Lower lobe of right lung (tissue), 2 donors: ENCODE measurements at regions not wholly inside any gene's neighbourhood (a gene's known extent, or its start where the extent isn't known, plus 50 kb on each side); places are given as distances from the start of the nearest gene placed in this dataset.
"Not testable (repeated sequence)": the region's sequence is repeated elsewhere in the genome, so short reads cannot be mapped to it uniquely, and the experiment has no call there.

Experiments used
- ATAC-seq, 2 donors: fragments of 200-7000 bp; cut with Tn5 transposase; one replicate each; pipeline ENCODE4 v1.9.1; 2020 to 2022; ENCODE audit warnings: mild to moderate bottlenecking in 2 of 2, moderate library complexity in 2 of 2
- DNase-seq: peaks from one replicate; pipeline ENCODE4 v3.0.0-alpha.2; 2020
- H3K27ac ChIP-seq: fragments of 200-600 bp; one replicate; pipeline ENCODE4 v1.8.0; 2022
- H3K27me3 ChIP-seq: fragments of 200-600 bp; one replicate; pipeline ENCODE4 v1.8.0; 2022; ENCODE audit warnings: low read depth
- H3K36me3 ChIP-seq: fragments of 200-600 bp; one replicate; pipeline ENCODE4 v1.8.0; 2022; ENCODE audit warnings: mild to moderate bottlenecking
- H3K4me1 ChIP-seq: fragments of 200-600 bp; one replicate; pipeline ENCODE4 v1.8.0; 2022
- H3K4me3 ChIP-seq: fragments of 200-600 bp; one replicate; pipeline ENCODE4 v1.8.0; 2022; ENCODE audit warnings: mild to moderate bottlenecking
- H3K9me3 ChIP-seq: fragments of 200-600 bp; one replicate; pipeline ENCODE4 v1.8.0; 2022
- CTCF ChIP-seq: fragments of 200-600 bp; IDR thresholded peaks from one replicate; pipeline ENCODE4 v1.8.0; 2022; ENCODE audit warnings: antibody characterized with exemption, mild to moderate bottlenecking
- intact Hi-C: fragments of 100-400 bp; cut with DNase I; formaldehyde crosslinking; loops from one replicate; pipeline ENCODE4 v1.11.0; 2022
- donor health status: DM: no; HTN: yes; CAD: no; lungs with severe emphysema.

- DNase-seq: no peak
- Histone ChIP-seq H3K4me1 (no peaks in the 10 kb centered on the region), H3K36me3 (no peaks in the 10 kb centered on the region), H3K9me3 (no peaks in the 10 kb centered on the region), H3K27me3 (no peaks in the 10 kb centered on the region), H3K27ac (no peak overlapping the region), H3K4me3 (no peak overlapping the region)
- ATAC-seq: no peak
- intact Hi-C loops: no loop called here
- no peak for TF ChIP-seq CTCF
These were observed 105.5 kb downstream of the POU4F1 start for GRCh38 chr13:78497702-78498355.

GRCh38 chr13:78491978-78492377 is 111.4 kb downstream of the POU4F1 start:
- Histone ChIP-seq H3K27me3 (no peaks in the 10 kb centered on the region), H3K36me3 (no peaks in the 10 kb centered on the region), H3K4me1 (no peaks in the 10 kb centered on the region), H3K9me3 (no peaks in the 10 kb centered on the region), H3K4me3 (no peak overlapping the region), H3K27ac (no peak overlapping the region)
- intact Hi-C loops: no loop called here
- DNase-seq (no peak), ATAC-seq (no peak)
- no peak for TF ChIP-seq CTCF

GRCh38 chr13:78490225-78490624 is 113.1 kb downstream of the POU4F1 start:
- H3K9me3 ChIP-seq, ATAC-seq, DNase-seq, intact Hi-C loops, H3K27ac ChIP-seq, H3K27me3 ChIP-seq, H3K4me1 ChIP-seq, H3K4me3 ChIP-seq, H3K36me3 ChIP-seq: not testable (repeated sequence)

GRCh38 chr13:78487707-78488106 is 115.6 kb downstream of the POU4F1 start:
- intact Hi-C loops: no loop called here
- no peaks in the 10 kb centered on the region for H3K27me3 ChIP-seq
- no peaks in the 10 kb centered on the region for H3K36me3 ChIP-seq
- no peak overlapping the region for H3K27ac ChIP-seq
- TF ChIP-seq CTCF: no peak
- DNase-seq (no peak), ATAC-seq (no peak)
- H3K9me3 ChIP-seq: no peaks in the 10 kb centered on the region
- H3K4me1 ChIP-seq: no peaks in the 10 kb centered on the region
- no peak overlapping the region for H3K4me3 ChIP-seq

GRCh38 chr13:78485803-78486202 is 117.5 kb downstream of the POU4F1 start:
- no peak for TF ChIP-seq CTCF
- no peak overlapping the region for H3K4me3 ChIP-seq
- no peaks in the 10 kb centered on the region for H3K4me1 ChIP-seq
- H3K36me3 ChIP-seq: no peaks in the 10 kb centered on the region
- DNase-seq (no peak), ATAC-seq (no peak)
- no peak overlapping the region for H3K27ac ChIP-seq
- H3K27me3 ChIP-seq: no peaks in the 10 kb centered on the region
- intact Hi-C loops: no loop called here
- H3K9me3 ChIP-seq: no peaks in the 10 kb centered on the region

GRCh38 chr13:78478183-78478582 is 125.2 kb downstream of the POU4F1 start:
- no peak overlapping the region for H3K27ac ChIP-seq
- ATAC-seq (no peak), DNase-seq (no peak)
- no peaks in the 10 kb centered on the region for H3K4me1 ChIP-seq
- intact Hi-C loops: no loop called here
- no peak for TF ChIP-seq CTCF
- H3K36me3 ChIP-seq: no peaks in the 10 kb centered on the region
- no peaks in the 10 kb centered on the region for H3K27me3 ChIP-seq
- H3K9me3 ChIP-seq: no peaks in the 10 kb centered on the region
- H3K4me3 ChIP-seq: no peak overlapping the region
